Keratinocyte (primary cell): ENCODE measurements at regions not wholly inside any gene's neighbourhood (a gene's known extent, or its start where the extent isn't known, plus 50 kb on each side); places are given as distances from the start of the nearest gene placed in this dataset.
A peak's percentile ranks its signal among the peaks of the same experiment; 100 is the strongest.

Experiments used
- DNase-seq: peaks from one replicate; pipeline ENCODE4 v3.0.0-alpha.2; 2011; ENCODE audit warnings: low read depth, missing footprints, low spot score
- FAIRE-seq: peaks from 2 replicates; lab custom pipeline; 2011; peaks lifted over from hg19 to GRCh38; lab: Jason Lieb, UNC
- H2AFZ ChIP-seq: 2 replicates; pipeline ENCODE4 v1.6.0; 2012; ENCODE audit warnings: low read length, control low read depth, inconsistent platforms; ENCODE audit not compliant: control insufficient read depth
- H3K27ac ChIP-seq: 2 replicates; pipeline ENCODE4 v1.5.1; 2011; ENCODE audit warnings: low read length; ENCODE audit not compliant: control insufficient read depth, insufficient read depth
- H3K27me3 ChIP-seq: 3 replicates; pipeline ENCODE4 v1.6.0; 2011; ENCODE audit warnings: low read length; ENCODE audit not compliant: control insufficient read depth, insufficient read depth; ENCODE audit errors: extremely low read depth
- H3K36me3 ChIP-seq, 2 experiments: 2 replicates in 1 of 2; 3 replicates in 1 of 2; pipeline ENCODE4 v1.5.1; 2011; ENCODE audit warnings: low read length in 2 of 2, mild to moderate bottlenecking in 1 of 2; ENCODE audit not compliant: control insufficient read depth in 2 of 2, insufficient read depth in 2 of 2; ENCODE audit errors: extremely low read depth in 1 of 2
- H3K4me1 ChIP-seq: 3 replicates; pipeline ENCODE4 v1.5.1; 2011; ENCODE audit warnings: low read length; ENCODE audit not compliant: control insufficient read depth, insufficient read depth; ENCODE audit errors: extremely low read depth
- H3K4me2 ChIP-seq: 3 replicates; pipeline ENCODE4 v1.6.0; 2011; ENCODE audit warnings: low read depth, low read length; ENCODE audit not compliant: control insufficient read depth, insufficient read depth; ENCODE audit errors: extremely low read depth
- H3K4me3 ChIP-seq, 3 experiments: fragments of 200-600 bp in 1 of 3; sonication (generic) in 1 of 3; 2 replicates in 2 of 3; 3 replicates in 1 of 3; pipeline ENCODE4 v1.5.1; 2011 to 2016; ENCODE audit warnings: low read length in 3 of 3, mild to moderate bottlenecking in 3 of 3, control low read depth in 2 of 3, inconsistent platforms in 1 of 3, low read depth in 1 of 3, mixed read lengths in 1 of 3, mixed run types in 1 of 3, moderate library complexity in 1 of 3; ENCODE audit not compliant: control insufficient read depth in 2 of 3, insufficient read depth in 2 of 3; ENCODE audit errors: extremely low read depth in 1 of 3
- H3K79me2 ChIP-seq: 2 replicates; pipeline ENCODE4 v1.6.0; 2012; ENCODE audit warnings: low read length; ENCODE audit not compliant: control insufficient read depth, insufficient read depth
- H3K9ac ChIP-seq: 3 replicates; pipeline ENCODE4 v1.6.0; 2011; ENCODE audit warnings: low read length; ENCODE audit not compliant: control insufficient read depth, insufficient read depth; ENCODE audit errors: extremely low read depth
- H3K9me1 ChIP-seq: 3 replicates; pipeline ENCODE4 v1.6.0; 2011; ENCODE audit warnings: low read length; ENCODE audit not compliant: control insufficient read depth, insufficient read depth; ENCODE audit errors: extremely low read depth
- H3K9me3 ChIP-seq: 2 replicates; pipeline ENCODE4 v1.5.1; 2012; ENCODE audit warnings: low read depth, low read length; ENCODE audit not compliant: control insufficient read depth
- H4K20me1 ChIP-seq: 3 replicates; pipeline ENCODE4 v1.6.0; 2011; ENCODE audit warnings: low read length; ENCODE audit not compliant: control insufficient read depth, insufficient read depth; ENCODE audit errors: extremely low read depth
- EZH2 ChIP-seq: IDR thresholded peaks from one replicate; pipeline ENCODE4 v1.6.1; 2012; ENCODE audit warnings: inconsistent platforms, mild to moderate bottlenecking, low read length, moderate library complexity
- dilution Hi-C: fragments of 300-500 bp; cut with MboI; formaldehyde crosslinking; loops from one replicate; pipeline ENCODE4 v1.7.0; 2020; ENCODE audit warnings: low sequenced_read_pairs; ENCODE audit not compliant: extremely low pct_ligation_motif_present
- TF ChIP-seq, protein P1 (sequence below), 3 experiments: IDR thresholded peaks in 1 of 3; conservative IDR thresholded peaks in 1 of 3; optimal IDR thresholded peaks in 1 of 3; 2 replicates in 2 of 3; 3 replicates in 1 of 3; pipeline versions ENCODE3 to v1.5.1; 2011; ENCODE audit warnings: low read length in 3 of 3, mild to moderate bottlenecking in 3 of 3, moderate library complexity in 2 of 3, control low read depth in 1 of 3, inconsistent platforms in 1 of 3; ENCODE audit not compliant: insufficient read depth in 2 of 3; ENCODE audit errors: extremely low read depth in 1 of 3

DNA sequence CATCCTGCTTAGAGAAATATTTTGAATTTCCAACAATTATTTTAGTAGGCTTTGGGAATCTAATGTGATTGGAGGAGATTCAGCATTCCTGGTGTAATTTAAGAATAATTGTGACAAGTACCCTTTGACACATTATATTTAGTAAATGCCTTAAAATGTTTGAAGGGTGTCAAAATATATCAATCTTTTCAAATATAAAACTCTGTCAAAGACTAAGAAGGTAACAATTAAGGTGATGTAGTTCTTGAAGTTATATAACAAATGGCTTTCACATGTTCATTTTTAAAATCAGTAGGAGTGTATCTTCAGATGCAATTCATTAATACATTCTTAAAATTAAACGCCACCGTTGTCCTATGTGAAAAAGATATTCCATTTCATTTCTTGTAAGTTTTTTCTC lies 1977.1 kb upstream of the CDH9 start:
- no peak overlapping the region for H3K4me2 ChIP-seq
- H3K36me3 ChIP-seq, result no peaks in the 10 kb centered on the region
- no peak for FAIRE-seq
- H3K27me3 ChIP-seq, result no peaks in the 10 kb centered on the region
- H3K9me1 ChIP-seq, result no peaks in the 10 kb centered on the region
- DNase-seq, result no peak
- no peak overlapping the region for H3K9ac ChIP-seq
- H4K20me1 ChIP-seq, result no peaks in the 10 kb centered on the region
- H3K79me2 ChIP-seq, result no peaks in the 10 kb centered on the region
- H3K9me3 ChIP-seq, result no peaks in the 10 kb centered on the region
- no peaks in the 10 kb centered on the region for H3K4me1 ChIP-seq
- H3K27ac ChIP-seq, result no peak overlapping the region
- no peak for TF ChIP-seq EZH2
- TF ChIP-seq, protein P1, sequence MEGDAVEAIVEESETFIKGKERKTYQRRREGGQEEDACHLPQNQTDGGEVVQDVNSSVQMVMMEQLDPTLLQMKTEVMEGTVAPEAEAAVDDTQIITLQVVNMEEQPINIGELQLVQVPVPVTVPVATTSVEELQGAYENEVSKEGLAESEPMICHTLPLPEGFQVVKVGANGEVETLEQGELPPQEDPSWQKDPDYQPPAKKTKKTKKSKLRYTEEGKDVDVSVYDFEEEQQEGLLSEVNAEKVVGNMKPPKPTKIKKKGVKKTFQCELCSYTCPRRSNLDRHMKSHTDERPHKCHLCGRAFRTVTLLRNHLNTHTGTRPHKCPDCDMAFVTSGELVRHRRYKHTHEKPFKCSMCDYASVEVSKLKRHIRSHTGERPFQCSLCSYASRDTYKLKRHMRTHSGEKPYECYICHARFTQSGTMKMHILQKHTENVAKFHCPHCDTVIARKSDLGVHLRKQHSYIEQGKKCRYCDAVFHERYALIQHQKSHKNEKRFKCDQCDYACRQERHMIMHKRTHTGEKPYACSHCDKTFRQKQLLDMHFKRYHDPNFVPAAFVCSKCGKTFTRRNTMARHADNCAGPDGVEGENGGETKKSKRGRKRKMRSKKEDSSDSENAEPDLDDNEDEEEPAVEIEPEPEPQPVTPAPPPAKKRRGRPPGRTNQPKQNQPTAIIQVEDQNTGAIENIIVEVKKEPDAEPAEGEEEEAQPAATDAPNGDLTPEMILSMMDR (optimal IDR thresholded peaks at IDR 0.05 in 1 of 3, IDR thresholded peaks at IDR 0.05 in 1 of 3, conservative IDR thresholded peaks at IDR 0.05 in 1 of 3; ENCODE audit: extremely low read depth in 1 of 3, insufficient read depth in 2 of 3, low read length in 3 of 3), result no peak
- dilution Hi-C loops, result no loop called here
- H2AFZ ChIP-seq, result no peak overlapping the region
- H3K4me3 ChIP-seq, result no peak overlapping the region

DNA sequence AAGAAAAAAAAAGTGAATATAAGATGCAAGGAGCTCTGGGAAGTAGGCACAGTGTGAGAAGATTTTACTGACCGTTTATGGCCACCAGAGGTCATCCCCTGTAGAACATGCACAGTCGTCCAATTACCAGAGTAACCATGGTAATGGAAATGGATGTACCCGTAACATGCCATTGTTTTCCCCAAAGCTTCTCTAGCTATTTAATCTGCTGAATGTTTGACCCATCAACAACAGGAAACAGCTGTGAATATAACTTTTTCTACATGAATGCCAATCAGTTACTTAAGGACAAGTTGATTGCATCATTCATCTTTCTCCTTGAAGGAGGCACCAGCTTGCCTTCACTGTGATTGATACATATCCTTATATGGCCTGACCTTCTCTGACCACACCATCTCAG lies 1967.0 kb upstream of the CDH9 start:
- Histone ChIP-seq H3K27ac (no peak overlapping the region), H3K36me3 (no peaks in the 10 kb centered on the region), H3K4me2 (no peak overlapping the region), H4K20me1 (no peaks in the 10 kb centered on the region), H3K9me3 (no peaks in the 10 kb centered on the region), H2AFZ (no peak overlapping the region), H3K9ac (no peak overlapping the region), H3K79me2 (no peaks in the 10 kb centered on the region), H3K4me3 (no peak overlapping the region), H3K27me3 (no peaks in the 10 kb centered on the region), H3K4me1 (no peaks in the 10 kb centered on the region), H3K9me1 (no peaks in the 10 kb centered on the region)
- TF ChIP-seq, protein P1 (optimal IDR thresholded peaks at IDR 0.05 in 1 of 3, IDR thresholded peaks at IDR 0.05 in 1 of 3, conservative IDR thresholded peaks at IDR 0.05 in 1 of 3; ENCODE audit: extremely low read depth in 1 of 3, insufficient read depth in 2 of 3, low read length in 3 of 3), result peak in 1 of 3 experiments; percentile 2
- TF ChIP-seq EZH2, result no peak
- DNase-seq, result no peak
- dilution Hi-C loops, result no loop called here
- FAIRE-seq, result no peak
